Smooth muscle cell (in vitro differentiated cells): ENCODE measurements at regions not wholly inside any gene's neighbourhood (a gene's known extent, or its start where the extent isn't known, plus 50 kb on each side); places are given as distances from the start of the nearest gene placed in this dataset.

Experiments
- DNase-seq: peaks from one replicate; lab custom pipeline; 2025; ENCODE audit not compliant: unreplicated experiment; lab: John Stamatoyannopoulos, UW
- H2AFZ ChIP-seq: fragments of 200-600 bp; sonication (generic); 2 replicates; pipeline ENCODE4 v1.6.0; 2016; ENCODE audit warnings: antibody characterized with exemption, low read depth, mild to moderate bottlenecking
- H3F3A ChIP-seq: fragments of 200-600 bp; sonication (generic); 2 replicates; pipeline ENCODE4 v1.6.0; 2017; ENCODE audit warnings: antibody characterized with exemption, low read depth
- H3K27ac ChIP-seq: fragments of 200-600 bp; sonication (generic); 2 replicates; pipeline ENCODE4 v1.5.1; 2016; ENCODE audit warnings: low read depth, mild to moderate bottlenecking
- H3K27me3 ChIP-seq: fragments of 200-600 bp; sonication (generic); 2 replicates; pipeline ENCODE4 v1.6.1; 2016; ENCODE audit warnings: low read depth, mild to moderate bottlenecking
- H3K36me3 ChIP-seq: fragments of 200-600 bp; sonication (generic); 2 replicates; pipeline ENCODE4 v1.5.1; 2016; ENCODE audit warnings: low read depth
- H3K4me1 ChIP-seq: fragments of 200-600 bp; sonication (generic); 2 replicates; pipeline ENCODE4 v1.5.1; 2016; ENCODE audit warnings: low read depth
- H3K4me2 ChIP-seq: fragments of 200-600 bp; sonication (generic); 2 replicates; pipeline ENCODE4 v1.6.0; 2016; ENCODE audit warnings: mild to moderate bottlenecking
- H3K4me3 ChIP-seq: fragments of 200-600 bp; sonication (generic); 2 replicates; pipeline ENCODE4 v1.5.1; 2016; ENCODE audit warnings: mild to moderate bottlenecking
- H3K79me2 ChIP-seq: fragments of 200-600 bp; sonication (generic); 2 replicates; pipeline ENCODE4 v1.6.0; 2016; ENCODE audit warnings: low read depth, mild to moderate bottlenecking
- H3K9ac ChIP-seq: fragments of 200-600 bp; sonication (generic); 2 replicates; pipeline ENCODE4 v1.6.0; 2016; ENCODE audit warnings: low read depth
- H3K9me3 ChIP-seq: fragments of 200-600 bp; sonication (generic); replicated peaks from 2 replicates; pipeline ENCODE4 v1.5.1; 2016; ENCODE audit warnings: low read depth
- H4K20me1 ChIP-seq: fragments of 200-600 bp; sonication (generic); 2 replicates; pipeline ENCODE4 v1.6.0; 2016; ENCODE audit warnings: low read depth
- CTCF ChIP-seq: fragments of 200-600 bp; sonication (generic); IDR thresholded peaks from 2 replicates; pipeline ENCODE4 v1.5.1; 2017; ENCODE audit warnings: borderline replicate concordance, mild to moderate bottlenecking, antibody characterized with exemption; ENCODE audit not compliant: insufficient read depth, poor library complexity, severe bottlenecking
- WGBS: methylation state at CpG from one replicate; pipeline ENCODE4 v1.1.7; 2016; ENCODE audit warnings: low lambda C conversion rate; 5-methylcytosine and 5-hydroxymethylcytosine counted together

DNA sequence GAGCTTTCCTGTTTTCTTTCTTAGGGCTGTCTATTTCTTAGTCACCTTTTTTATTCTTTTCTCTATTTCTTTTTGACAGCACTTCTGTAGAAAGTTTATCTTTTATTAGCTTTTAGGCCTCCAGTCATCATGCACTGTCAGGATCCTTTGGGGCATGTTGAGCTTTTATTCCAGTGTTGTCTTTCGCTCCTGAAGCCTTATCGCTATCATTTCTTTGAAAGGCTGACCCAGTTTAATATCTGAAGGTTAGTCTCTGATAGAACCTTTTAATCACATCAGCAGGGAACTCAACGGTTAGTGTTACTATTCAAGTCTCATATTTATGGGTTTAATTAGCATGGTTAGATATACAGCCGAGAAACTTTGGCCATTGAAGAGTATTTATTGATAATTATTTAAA, 745.9 kb downstream of the TBC1D32 start:
- H3K36me3 ChIP-seq = no peaks in the 10 kb centered on the region
- DNase-seq = no peak
- no peak for TF ChIP-seq CTCF
- WGBS = 90% methylated on average over 4 of the region's 4 CpGs
- no peak overlapping the region for H3K4me3 ChIP-seq
- H3K27me3 ChIP-seq = no peaks in the 10 kb centered on the region
- H4K20me1 ChIP-seq = no peaks in the 10 kb centered on the region
- H3F3A ChIP-seq = no peaks in the 10 kb centered on the region
- no peak overlapping the region for H2AFZ ChIP-seq
- no peak overlapping the region for H3K4me2 ChIP-seq
- H3K4me1 ChIP-seq = no peaks in the 10 kb centered on the region
- H3K9ac ChIP-seq = no peak overlapping the region
- H3K9me3 ChIP-seq = no peaks in the 10 kb centered on the region
- no peak overlapping the region for H3K27ac ChIP-seq
- no peaks in the 10 kb centered on the region for H3K79me2 ChIP-seq

GRCh38 chr6:120587381-120587780, 746.9 kb downstream of the TBC1D32 start:
- Histone ChIP-seq H2AFZ (no peak overlapping the region), H3K9me3 (no peaks in the 10 kb centered on the region), H3K4me3 (no peak overlapping the region), H3K4me2 (no peak overlapping the region), H3K27me3 (no peaks in the 10 kb centered on the region), H3K9ac (no peak overlapping the region), H4K20me1 (no peaks in the 10 kb centered on the region), H3K4me1 (no peaks in the 10 kb centered on the region), H3K27ac (no peak overlapping the region), H3K79me2 (no peaks in the 10 kb centered on the region), H3F3A (no peaks in the 10 kb centered on the region), H3K36me3 (no peaks in the 10 kb centered on the region)
- WGBS = 93% methylated on average over 1 of the region's 1 CpG
- TF ChIP-seq CTCF = no peak
- no peak for DNase-seq

- Histone ChIP-seq H3K36me3 (no peaks in the 10 kb centered on the region), H3K4me1 (no peaks in the 10 kb centered on the region), H4K20me1 (no peaks in the 10 kb centered on the region), H3K9ac (no peak overlapping the region), H3K79me2 (no peaks in the 10 kb centered on the region), H3F3A (no peaks in the 10 kb centered on the region), H2AFZ (no peak overlapping the region), H3K27me3 (no peaks in the 10 kb centered on the region), H3K27ac (no peak overlapping the region), H3K4me2 (no peak overlapping the region), H3K4me3 (no peak overlapping the region), H3K9me3 (no peaks in the 10 kb centered on the region)
- TF ChIP-seq CTCF = no peak
- no peak for DNase-seq
- WGBS = 76% methylated on average over 9 of the region's 9 CpGs
Measured at GRCh38 chr6:120584111-120584760, 750.0 kb downstream of the TBC1D32 start.

DNA sequence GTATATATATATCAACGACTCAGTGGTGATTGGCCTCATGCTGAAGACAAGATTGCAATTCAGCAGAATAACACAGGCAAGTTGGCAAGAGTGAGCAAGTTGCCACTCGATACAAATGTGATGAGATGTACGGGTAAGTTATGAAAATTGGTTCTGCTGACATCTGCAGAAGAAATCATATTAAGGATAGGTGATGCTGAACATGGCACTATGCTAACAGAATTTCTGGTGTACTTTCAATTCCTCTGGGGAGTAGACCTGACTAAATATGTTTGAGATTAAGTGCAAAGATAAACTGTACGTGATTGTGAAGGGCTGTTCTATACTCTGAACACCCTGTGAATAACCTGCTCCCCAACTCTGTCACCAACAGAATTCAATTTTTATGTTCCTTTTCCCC, 758.2 kb downstream of the TBC1D32 start:
- 81% methylated on average over 4 of the region's 4 CpGs for WGBS
- Histone ChIP-seq H3K4me3 (no peak overlapping the region), H3K4me2 (no peak overlapping the region), H3K9me3 (no peaks in the 10 kb centered on the region), H3K27ac (no peak overlapping the region), H3K4me1 (no peaks in the 10 kb centered on the region), H3K9ac (no peak overlapping the region), H3K79me2 (no peaks in the 10 kb centered on the region), H2AFZ (no peak overlapping the region), H3K27me3 (no peaks in the 10 kb centered on the region), H3K36me3 (no peaks in the 10 kb centered on the region), H4K20me1 (no peaks in the 10 kb centered on the region), H3F3A (no peaks in the 10 kb centered on the region)
- TF ChIP-seq CTCF = no peak
- no peak for DNase-seq
